Astrocyte (in vitro differentiated cells and primary cell): ENCODE measurements at regions not wholly inside any gene's neighbourhood (a gene's known extent, or its start where the extent isn't known, plus 50 kb on each side); places are given as distances from the start of the nearest gene placed in this dataset.

Experiments
- DNase-seq: peaks from one replicate; pipeline ENCODE4 v3.0.0-alpha.2; 2010; ENCODE audit warnings: low read depth
- FAIRE-seq: peaks from 2 replicates; lab custom pipeline; 2011; peaks lifted over from hg19 to GRCh38; lab: Jason Lieb, UNC
- H2AFZ ChIP-seq: 2 replicates; pipeline ENCODE4 v1.6.0; 2012; ENCODE audit warnings: low read depth, low read length, inconsistent platforms
- H3K27ac ChIP-seq: 2 replicates; pipeline ENCODE4 v1.5.1; 2011; ENCODE audit warnings: low read depth, low read length, inconsistent platforms
- H3K27me3 ChIP-seq: 2 replicates; pipeline ENCODE4 v1.6.0; 2011; ENCODE audit warnings: low read length, inconsistent platforms; ENCODE audit not compliant: insufficient read depth
- H3K36me3 ChIP-seq: 2 replicates; pipeline ENCODE4 v1.5.1; 2011; ENCODE audit warnings: low read length, inconsistent platforms; ENCODE audit not compliant: insufficient read depth
- H3K4me1 ChIP-seq: 2 replicates; pipeline ENCODE4 v1.5.1; 2011; ENCODE audit warnings: low read length, inconsistent platforms; ENCODE audit not compliant: insufficient read depth
- H3K4me2 ChIP-seq: 2 replicates; pipeline ENCODE4 v1.6.0; 2012; ENCODE audit warnings: low read length, inconsistent platforms
- H3K4me3 ChIP-seq: 2 replicates; pipeline ENCODE4 v1.5.1; 2011; ENCODE audit warnings: low read depth, mild to moderate bottlenecking, low read length, inconsistent platforms; ENCODE audit not compliant: insufficient read depth
- H3K79me2 ChIP-seq: 2 replicates; pipeline ENCODE4 v1.6.0; 2012; ENCODE audit warnings: mild to moderate bottlenecking, low read length, inconsistent platforms; ENCODE audit not compliant: insufficient read depth
- H3K9ac ChIP-seq: 2 replicates; pipeline ENCODE4 v1.6.0; 2012; ENCODE audit warnings: mild to moderate bottlenecking, low read length, inconsistent platforms
- H3K9me3 ChIP-seq: 2 replicates; pipeline ENCODE4 v1.5.1; 2012; ENCODE audit warnings: low read depth, mild to moderate bottlenecking, low read length, inconsistent platforms; ENCODE audit not compliant: insufficient read depth
- H4K20me1 ChIP-seq: 2 replicates; pipeline ENCODE4 v1.6.0; 2012; ENCODE audit warnings: low read length, inconsistent platforms; ENCODE audit not compliant: insufficient read depth
- H3K27ac Mint-ChIP-seq: one replicate; pipeline ENCODE4 v1.8.0; 2021; ENCODE audit warnings: mild to moderate bottlenecking, mixed read lengths; ENCODE audit not compliant: unreplicated experiment
- H3K27me3 Mint-ChIP-seq: one replicate; pipeline ENCODE4 v1.8.0; 2021; ENCODE audit warnings: low read depth, mixed read lengths; ENCODE audit not compliant: unreplicated experiment
- H3K36me3 Mint-ChIP-seq: one replicate; pipeline ENCODE4 v1.8.0; 2021; ENCODE audit warnings: low read depth, mixed read lengths; ENCODE audit not compliant: unreplicated experiment
- H3K4me1 Mint-ChIP-seq: one replicate; pipeline ENCODE4 v1.8.0; 2021; ENCODE audit warnings: low read depth, mixed read lengths; ENCODE audit not compliant: unreplicated experiment
- H3K4me3 Mint-ChIP-seq: one replicate; pipeline ENCODE4 v1.8.0; 2021; ENCODE audit warnings: mild to moderate bottlenecking, moderate library complexity, mixed read lengths; ENCODE audit not compliant: unreplicated experiment
- H3K9me3 Mint-ChIP-seq: one replicate; pipeline ENCODE4 v1.8.0; 2021; ENCODE audit warnings: mild to moderate bottlenecking, mixed read lengths; ENCODE audit not compliant: unreplicated experiment
- CTCF ChIP-seq: IDR thresholded peaks from 2 replicates; pipeline ENCODE4 v1.5.1; 2011; ENCODE audit warnings: low read depth, mild to moderate bottlenecking, inconsistent platforms, low read length, moderate library complexity; ENCODE audit not compliant: insufficient read depth
- EZH2 ChIP-seq: IDR thresholded peaks from 2 replicates; pipeline ENCODE4 v1.6.1; 2012; ENCODE audit warnings: mild to moderate bottlenecking, low read length, inconsistent platforms; ENCODE audit not compliant: insufficient read depth

DNA sequence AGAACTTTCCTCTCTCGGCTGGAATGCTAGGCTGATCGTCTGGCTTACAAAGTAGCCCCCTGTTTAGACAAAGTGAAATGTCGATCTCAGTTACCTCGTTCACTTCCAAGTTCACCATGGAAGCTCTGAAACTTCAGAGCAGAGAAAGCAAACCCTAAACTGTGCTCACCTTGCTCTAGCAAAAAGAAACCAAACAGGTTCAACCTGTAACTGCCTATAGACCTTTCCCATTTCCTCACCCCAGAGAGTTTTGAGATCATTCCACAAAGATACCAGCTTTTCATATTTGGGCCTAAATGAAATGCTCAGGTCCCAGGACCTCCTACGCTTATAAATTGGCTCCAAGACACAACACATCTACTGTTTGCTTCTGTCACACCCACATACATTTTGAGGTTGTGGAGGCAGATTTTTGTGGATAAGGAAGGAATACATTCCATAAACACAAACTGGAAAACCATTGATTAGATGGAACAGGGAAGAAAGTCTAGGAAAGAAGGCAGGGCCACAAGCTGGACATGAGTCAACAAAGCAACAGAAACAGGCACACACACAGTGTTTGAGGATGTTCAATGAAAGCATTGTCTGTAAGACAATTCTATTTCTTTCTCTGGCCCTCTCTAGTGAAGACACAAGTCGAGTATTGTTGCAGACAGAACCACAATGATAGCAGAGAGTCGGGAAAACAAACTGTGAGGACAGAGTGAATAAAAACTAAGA is 52.8 kb upstream of the TGIF1 start:
- no peaks in the 10 kb centered on the region for H3K4me1 Mint-ChIP-seq
- Histone ChIP-seq H3K9me3 (no peaks in the 10 kb centered on the region), H3K36me3 (no peaks in the 10 kb centered on the region), H4K20me1 (no peaks in the 10 kb centered on the region), H3K4me2 (no peak overlapping the region), H3K79me2 (no peaks in the 10 kb centered on the region), H2AFZ (no peak overlapping the region), H3K4me1 (no peaks in the 10 kb centered on the region), H3K9ac (no peak overlapping the region), H3K4me3 (no peak overlapping the region), H3K27me3 (no peaks in the 10 kb centered on the region), H3K27ac (no peak overlapping the region)
- H3K27ac Mint-ChIP-seq: no peak overlapping the region
- peaks cover 1% of the 10 kb centered on the region for H3K36me3 Mint-ChIP-seq
- TF ChIP-seq EZH2 (no peak), CTCF (no peak)
- FAIRE-seq (no peak), DNase-seq (no peak)
- H3K4me3 Mint-ChIP-seq: no peak overlapping the region
- H3K9me3 Mint-ChIP-seq: peaks cover 18% of the 10 kb centered on the region
- H3K27me3 Mint-ChIP-seq: no peaks in the 10 kb centered on the region

DNA sequence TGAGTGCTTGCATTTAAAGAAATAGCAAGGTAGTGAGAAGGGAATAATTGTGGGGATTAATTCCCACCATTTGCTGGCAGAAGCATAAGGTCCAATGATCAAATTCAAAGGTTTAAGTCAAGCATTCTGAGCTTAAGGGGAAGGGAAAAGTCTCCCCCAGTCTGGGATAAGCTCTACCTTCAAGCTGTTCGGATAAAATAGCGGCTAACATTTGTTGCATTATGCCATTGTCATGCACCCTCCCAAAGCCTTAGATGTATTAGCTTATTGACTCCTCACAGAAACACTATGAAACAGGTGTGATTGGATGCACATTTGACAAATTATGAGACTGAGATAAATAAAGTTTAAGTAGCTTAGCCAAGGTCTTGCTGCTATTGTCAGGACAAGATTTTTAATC is 52.2 kb upstream of the TGIF1 start:
- H3K36me3 Mint-ChIP-seq: peaks cover 1% of the 10 kb centered on the region
- Histone ChIP-seq H3K36me3 (no peaks in the 10 kb centered on the region), H2AFZ (no peak overlapping the region), H3K9me3 (no peaks in the 10 kb centered on the region), H3K27ac (no peak overlapping the region), H3K4me2 (no peak overlapping the region), H3K27me3 (no peaks in the 10 kb centered on the region), H3K4me3 (no peak overlapping the region), H4K20me1 (no peaks in the 10 kb centered on the region), H3K4me1 (no peaks in the 10 kb centered on the region), H3K9ac (no peak overlapping the region), H3K79me2 (no peaks in the 10 kb centered on the region)
- no peak overlapping the region for H3K4me3 Mint-ChIP-seq
- no peaks in the 10 kb centered on the region for H3K4me1 Mint-ChIP-seq
- peaks cover 18% of the 10 kb centered on the region for H3K9me3 Mint-ChIP-seq
- no peak for DNase-seq
- H3K27me3 Mint-ChIP-seq: no peaks in the 10 kb centered on the region
- FAIRE-seq: no peak
- TF ChIP-seq CTCF (no peak), EZH2 (no peak)
- no peak overlapping the region for H3K27ac Mint-ChIP-seq
